ENCODE measurements at regions not wholly inside any gene's neighbourhood (a gene's known extent, or its start where the extent isn't known, plus 50 kb on each side); places are given as distances from the start of the nearest gene placed in this dataset.

DNA sequence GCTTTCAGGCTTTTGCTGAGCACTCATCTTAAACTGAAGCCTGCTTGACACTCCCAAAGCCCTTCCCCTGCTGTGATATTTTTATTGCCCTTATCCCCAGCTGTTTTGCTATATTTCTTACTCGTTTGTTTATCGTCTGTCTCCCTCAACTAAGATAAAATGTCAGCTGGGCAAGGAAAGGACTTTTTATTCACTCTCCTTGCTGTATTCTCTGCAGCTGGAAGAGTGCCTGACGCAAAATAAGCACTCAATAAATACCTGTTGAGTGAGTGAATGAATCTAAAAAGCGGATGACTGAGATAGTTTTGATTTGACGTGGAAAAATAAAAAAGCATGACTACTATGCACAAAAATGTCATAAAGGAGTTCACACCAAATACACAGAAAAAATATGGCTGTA, 84.8 kb upstream of the POMGNT2 start:
- ATAC-seq = no peak; the same call in 2 of the 3 replicates
- no peak for TF ChIP-seq PPARA (CRISPR knock-in tag; IDR thresholded peaks at IDR 0.05; ENCODE audit: borderline replicate concordance)
- TF ChIP-seq TOX (CRISPR knock-in tag; IDR thresholded peaks at IDR 0.05; ENCODE audit: borderline replicate concordance) = no peak
- no peak for TF ChIP-seq OSR1 (CRISPR knock-in tag; IDR thresholded peaks at IDR 0.05)
- no peak for TF ChIP-seq SNAI2 (CRISPR knock-in tag; IDR thresholded peaks at IDR 0.05)
- TF ChIP-seq, protein P1, sequence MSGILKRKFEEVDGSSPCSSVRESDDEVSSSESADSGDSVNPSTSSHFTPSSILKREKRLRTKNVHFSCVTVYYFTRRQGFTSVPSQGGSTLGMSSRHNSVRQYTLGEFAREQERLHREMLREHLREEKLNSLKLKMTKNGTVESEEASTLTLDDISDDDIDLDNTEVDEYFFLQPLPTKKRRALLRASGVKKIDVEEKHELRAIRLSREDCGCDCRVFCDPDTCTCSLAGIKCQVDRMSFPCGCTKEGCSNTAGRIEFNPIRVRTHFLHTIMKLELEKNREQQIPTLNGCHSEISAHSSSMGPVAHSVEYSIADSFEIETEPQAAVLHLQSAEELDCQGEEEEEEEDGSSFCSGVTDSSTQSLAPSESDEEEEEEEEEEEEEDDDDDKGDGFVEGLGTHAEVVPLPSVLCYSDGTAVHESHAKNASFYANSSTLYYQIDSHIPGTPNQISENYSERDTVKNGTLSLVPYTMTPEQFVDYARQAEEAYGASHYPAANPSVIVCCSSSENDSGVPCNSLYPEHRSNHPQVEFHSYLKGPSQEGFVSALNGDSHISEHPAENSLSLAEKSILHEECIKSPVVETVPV (CRISPR knock-in tag; IDR thresholded peaks at IDR 0.05) = no peak
- TF ChIP-seq ARNTL (CRISPR knock-in tag; IDR thresholded peaks at IDR 0.05; ENCODE audit: borderline replicate concordance, low read depth) = no peak
- no peak for TF ChIP-seq ZNF565 (CRISPR knock-in tag; conservative IDR thresholded peaks at IDR 0.05; ENCODE audit: low read depth)
- no peak for TF ChIP-seq CSDC2 (CRISPR knock-in tag; IDR thresholded peaks at IDR 0.05)
- no peak for TF ChIP-seq GLIS3 (CRISPR knock-in tag; IDR thresholded peaks at IDR 0.05)
- TF ChIP-seq ZNF70 (CRISPR knock-in tag; IDR thresholded peaks at IDR 0.05) = no peak
- no peak for TF ChIP-seq RARB (CRISPR knock-in tag; IDR thresholded peaks at IDR 0.05)
- TF ChIP-seq TCF4 (CRISPR knock-in tag; IDR thresholded peaks at IDR 0.05; ENCODE audit: borderline replicate concordance) = no peak
- no peak for TF ChIP-seq BACH2 (CRISPR knock-in tag; IDR thresholded peaks at IDR 0.05; ENCODE audit: borderline replicate concordance)
- TF ChIP-seq ESRRG (CRISPR knock-in tag; IDR thresholded peaks at IDR 0.05) = no peak
- no peak for TF ChIP-seq ZNF8 (CRISPR knock-in tag; IDR thresholded peaks at IDR 0.05)
- TF ChIP-seq ZFP3 (CRISPR knock-in tag; IDR thresholded peaks at IDR 0.05) = no peak

DNA sequence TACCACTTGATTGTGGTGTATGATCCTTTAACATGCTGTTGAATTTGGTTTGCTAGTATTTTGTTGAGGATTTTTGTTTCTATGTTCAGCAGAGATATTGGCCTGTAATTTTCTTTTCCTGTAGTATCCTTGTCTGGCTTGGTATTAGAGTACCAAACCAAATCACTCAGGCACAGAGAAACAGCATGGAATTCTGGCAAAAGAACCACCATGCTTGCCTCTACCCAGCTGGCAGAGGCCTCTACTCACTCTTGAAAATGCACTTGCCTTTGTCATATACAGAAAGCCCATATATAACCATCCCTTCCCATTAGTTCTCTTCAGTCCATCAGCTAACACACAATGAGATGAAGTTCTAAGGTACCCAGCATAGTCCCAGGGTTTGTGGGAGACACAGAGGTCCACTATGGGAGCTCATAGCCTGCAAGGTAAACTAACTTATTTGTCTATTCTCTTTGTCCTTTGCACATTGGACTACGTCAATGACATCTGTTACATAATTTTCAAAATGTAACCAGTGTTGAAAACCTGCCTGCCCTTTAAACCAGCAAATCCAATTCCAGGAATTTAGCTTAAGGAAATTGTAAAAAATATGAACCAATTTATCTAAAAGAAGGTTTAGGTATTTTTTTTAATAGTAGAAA, 82.1 kb upstream of the POMGNT2 start:
- no peak for TF ChIP-seq RARB (CRISPR knock-in tag; IDR thresholded peaks at IDR 0.05)
- TF ChIP-seq TOX (CRISPR knock-in tag; IDR thresholded peaks at IDR 0.05; ENCODE audit: borderline replicate concordance) = no peak
- TF ChIP-seq BACH2 (CRISPR knock-in tag; IDR thresholded peaks at IDR 0.05; ENCODE audit: borderline replicate concordance) = no peak
- TF ChIP-seq TCF4 (CRISPR knock-in tag; IDR thresholded peaks at IDR 0.05; ENCODE audit: borderline replicate concordance) = no peak
- no peak for TF ChIP-seq ARNTL (CRISPR knock-in tag; IDR thresholded peaks at IDR 0.05; ENCODE audit: borderline replicate concordance, low read depth)
- no peak for TF ChIP-seq OSR1 (CRISPR knock-in tag; IDR thresholded peaks at IDR 0.05)
- TF ChIP-seq, protein P2, sequence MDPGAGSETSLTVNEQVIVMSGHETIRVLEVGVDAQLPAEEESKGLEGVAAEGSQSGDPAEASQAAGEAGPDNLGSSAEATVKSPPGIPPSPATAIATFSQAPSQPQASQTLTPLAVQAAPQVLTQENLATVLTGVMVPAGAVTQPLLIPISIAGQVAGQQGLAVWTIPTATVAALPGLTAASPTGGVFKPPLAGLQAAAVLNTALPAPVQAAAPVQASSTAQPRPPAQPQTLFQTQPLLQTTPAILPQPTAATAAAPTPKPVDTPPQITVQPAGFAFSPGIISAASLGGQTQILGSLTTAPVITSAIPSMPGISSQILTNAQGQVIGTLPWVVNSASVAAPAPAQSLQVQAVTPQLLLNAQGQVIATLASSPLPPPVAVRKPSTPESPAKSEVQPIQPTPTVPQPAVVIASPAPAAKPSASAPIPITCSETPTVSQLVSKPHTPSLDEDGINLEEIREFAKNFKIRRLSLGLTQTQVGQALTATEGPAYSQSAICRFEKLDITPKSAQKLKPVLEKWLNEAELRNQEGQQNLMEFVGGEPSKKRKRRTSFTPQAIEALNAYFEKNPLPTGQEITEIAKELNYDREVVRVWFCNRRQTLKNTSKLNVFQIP (CRISPR knock-in tag; IDR thresholded peaks at IDR 0.05; ENCODE audit: borderline replicate concordance, low read depth) = no peak
- no peak for TF ChIP-seq ISL1 (CRISPR knock-in tag; IDR thresholded peaks at IDR 0.05)
- TF ChIP-seq ZC3H10 (CRISPR knock-in tag; IDR thresholded peaks at IDR 0.05) = no peak
- no peak for TF ChIP-seq ESRRG (CRISPR knock-in tag; IDR thresholded peaks at IDR 0.05)
- no peak for ATAC-seq

DNA sequence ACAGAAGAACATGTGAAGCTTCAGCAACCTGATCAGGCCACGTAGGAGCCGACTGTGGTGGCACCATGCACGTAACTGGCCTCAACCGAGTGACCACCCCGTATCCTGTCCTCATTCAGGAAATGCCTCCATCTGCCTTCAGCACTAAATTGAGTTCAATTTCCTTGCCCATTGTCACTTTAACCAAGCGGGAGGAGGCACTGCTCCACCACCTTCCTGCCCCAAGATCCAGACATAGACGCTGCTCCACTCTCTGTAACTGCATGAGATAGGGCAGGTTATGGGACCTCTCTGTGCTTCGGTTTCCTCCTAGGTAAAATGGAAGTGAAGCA, 80.1 kb upstream of the POMGNT2 start:
- TF ChIP-seq ESRRG (CRISPR knock-in tag; IDR thresholded peaks at IDR 0.05) (no peak), RARB (CRISPR knock-in tag; IDR thresholded peaks at IDR 0.05) (no peak), BACH2 (CRISPR knock-in tag; IDR thresholded peaks at IDR 0.05; ENCODE audit: borderline replicate concordance) (no peak), ZFP3 (CRISPR knock-in tag; IDR thresholded peaks at IDR 0.05) (no peak), OSR1 (CRISPR knock-in tag; IDR thresholded peaks at IDR 0.05) (no peak), ZNF565 (CRISPR knock-in tag; conservative IDR thresholded peaks at IDR 0.05; ENCODE audit: low read depth) (no peak), ISL1 (CRISPR knock-in tag; IDR thresholded peaks at IDR 0.05) (no peak), TCF4 (CRISPR knock-in tag; IDR thresholded peaks at IDR 0.05; ENCODE audit: borderline replicate concordance) (no peak)
- TF ChIP-seq, protein P1 (CRISPR knock-in tag; IDR thresholded peaks at IDR 0.05) = no peak
- TF ChIP-seq, protein P3, sequence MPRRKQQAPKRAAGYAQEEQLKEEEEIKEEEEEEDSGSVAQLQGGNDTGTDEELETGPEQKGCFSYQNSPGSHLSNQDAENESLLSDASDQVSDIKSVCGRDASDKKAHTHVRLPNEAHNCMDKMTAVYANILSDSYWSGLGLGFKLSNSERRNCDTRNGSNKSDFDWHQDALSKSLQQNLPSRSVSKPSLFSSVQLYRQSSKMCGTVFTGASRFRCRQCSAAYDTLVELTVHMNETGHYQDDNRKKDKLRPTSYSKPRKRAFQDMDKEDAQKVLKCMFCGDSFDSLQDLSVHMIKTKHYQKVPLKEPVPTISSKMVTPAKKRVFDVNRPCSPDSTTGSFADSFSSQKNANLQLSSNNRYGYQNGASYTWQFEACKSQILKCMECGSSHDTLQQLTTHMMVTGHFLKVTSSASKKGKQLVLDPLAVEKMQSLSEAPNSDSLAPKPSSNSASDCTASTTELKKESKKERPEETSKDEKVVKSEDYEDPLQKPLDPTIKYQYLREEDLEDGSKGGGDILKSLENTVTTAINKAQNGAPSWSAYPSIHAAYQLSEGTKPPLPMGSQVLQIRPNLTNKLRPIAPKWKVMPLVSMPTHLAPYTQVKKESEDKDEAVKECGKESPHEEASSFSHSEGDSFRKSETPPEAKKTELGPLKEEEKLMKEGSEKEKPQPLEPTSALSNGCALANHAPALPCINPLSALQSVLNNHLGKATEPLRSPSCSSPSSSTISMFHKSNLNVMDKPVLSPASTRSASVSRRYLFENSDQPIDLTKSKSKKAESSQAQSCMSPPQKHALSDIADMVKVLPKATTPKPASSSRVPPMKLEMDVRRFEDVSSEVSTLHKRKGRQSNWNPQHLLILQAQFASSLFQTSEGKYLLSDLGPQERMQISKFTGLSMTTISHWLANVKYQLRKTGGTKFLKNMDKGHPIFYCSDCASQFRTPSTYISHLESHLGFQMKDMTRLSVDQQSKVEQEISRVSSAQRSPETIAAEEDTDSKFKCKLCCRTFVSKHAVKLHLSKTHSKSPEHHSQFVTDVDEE (CRISPR knock-in tag; IDR thresholded peaks at IDR 0.05) = no peak
- TF ChIP-seq, protein P4, sequence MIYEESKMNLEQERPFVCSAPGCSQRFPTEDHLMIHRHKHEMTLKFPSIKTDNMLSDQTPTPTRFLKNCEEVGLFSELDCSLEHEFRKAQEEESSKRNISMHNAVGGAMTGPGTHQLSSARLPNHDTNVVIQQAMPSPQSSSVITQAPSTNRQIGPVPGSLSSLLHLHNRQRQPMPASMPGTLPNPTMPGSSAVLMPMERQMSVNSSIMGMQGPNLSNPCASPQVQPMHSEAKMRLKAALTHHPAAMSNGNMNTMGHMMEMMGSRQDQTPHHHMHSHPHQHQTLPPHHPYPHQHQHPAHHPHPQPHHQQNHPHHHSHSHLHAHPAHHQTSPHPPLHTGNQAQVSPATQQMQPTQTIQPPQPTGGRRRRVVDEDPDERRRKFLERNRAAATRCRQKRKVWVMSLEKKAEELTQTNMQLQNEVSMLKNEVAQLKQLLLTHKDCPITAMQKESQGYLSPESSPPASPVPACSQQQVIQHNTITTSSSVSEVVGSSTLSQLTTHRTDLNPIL (CRISPR knock-in tag; IDR thresholded peaks at IDR 0.05; ENCODE audit: low read depth) = no peak
- no peak for ATAC-seq
